ENCODE measurements at regions not wholly inside any gene's neighbourhood (a gene's known extent, or its start where the extent isn't known, plus 50 kb on each side); places are given as distances from the start of the nearest gene placed in this dataset.
"Not testable (repeated sequence)": the region's sequence is repeated elsewhere in the genome, so short reads cannot be mapped to it uniquely, and the experiment has no call there.

GRCh38 chr6:119672725-119673124, 323.2 kb upstream of the MAN1A1 start:
- no peak for TF ChIP-seq CTCF (IDR thresholded peaks at IDR 0.05; ENCODE audit: unreplicated experiment)
- H3K27ac Mint-ChIP-seq (ENCODE audit: low read depth, unreplicated experiment), result no peak overlapping the region
- no peaks in the 10 kb centered on the region for H3K9me3 Mint-ChIP-seq (ENCODE audit: unreplicated experiment)
- no peaks in the 10 kb centered on the region for H3K36me3 Mint-ChIP-seq (ENCODE audit: insufficient read depth, unreplicated experiment)
- BruUV-seq (replicated peaks), result no TSS peak
- no peak overlapping the region for H3K4me3 Mint-ChIP-seq (ENCODE audit: unreplicated experiment)
- DNase-seq (ENCODE audit: unreplicated experiment), result no peak
- POLR2A ChIA-PET, result no interaction called here
- no peaks in the 10 kb centered on the region for H3K4me1 Mint-ChIP-seq (ENCODE audit: insufficient read depth, unreplicated experiment)
- no peaks in the 10 kb centered on the region for H3K27me3 Mint-ChIP-seq (ENCODE audit: insufficient read depth, unreplicated experiment)
- CTCF ChIA-PET, result no interaction called here
- intact Hi-C loops (cut with micrococcal nuclease), result no loop called here

GRCh38 chr6:119671105-119671504, 321.5 kb upstream of the MAN1A1 start:
- H3K27me3 Mint-ChIP-seq (ENCODE audit: insufficient read depth, unreplicated experiment), result no peaks in the 10 kb centered on the region
- H3K4me3 Mint-ChIP-seq (ENCODE audit: unreplicated experiment), result no peak overlapping the region
- DNase-seq (ENCODE audit: unreplicated experiment), result no peak
- H3K9me3 Mint-ChIP-seq (ENCODE audit: unreplicated experiment), result no peaks in the 10 kb centered on the region
- H3K36me3 Mint-ChIP-seq (ENCODE audit: insufficient read depth, unreplicated experiment), result no peaks in the 10 kb centered on the region
- H3K27ac Mint-ChIP-seq (ENCODE audit: low read depth, unreplicated experiment), result no peak overlapping the region
- no TSS peak for BruUV-seq (replicated peaks)
- no peak for TF ChIP-seq CTCF (IDR thresholded peaks at IDR 0.05; ENCODE audit: unreplicated experiment)
- intact Hi-C loops (cut with micrococcal nuclease), result no loop called here
- CTCF ChIA-PET, result interaction anchor here (0.7 kb wide), 1 partner anchor 14 kb away, joined by 3 read pairs; no protein-coding TSS in a partner anchor
- POLR2A ChIA-PET, result no interaction called here
- no peaks in the 10 kb centered on the region for H3K4me1 Mint-ChIP-seq (ENCODE audit: insufficient read depth, unreplicated experiment)

- Mint-ChIP-seq H3K27me3 (ENCODE audit: insufficient read depth, unreplicated experiment) (no peaks in the 10 kb centered on the region), H3K36me3 (ENCODE audit: insufficient read depth, unreplicated experiment) (no peaks in the 10 kb centered on the region), H3K4me1 (ENCODE audit: insufficient read depth, unreplicated experiment) (no peaks in the 10 kb centered on the region), H3K4me3 (ENCODE audit: unreplicated experiment) (no peak overlapping the region), H3K27ac (ENCODE audit: low read depth, unreplicated experiment) (no peak overlapping the region), H3K9me3 (ENCODE audit: unreplicated experiment) (no peaks in the 10 kb centered on the region)
- ChIA-PET CTCF (no interaction called here), POLR2A (no interaction called here)
- TF ChIP-seq CTCF (IDR thresholded peaks at IDR 0.05; ENCODE audit: unreplicated experiment), result no peak
- no peak for DNase-seq (ENCODE audit: unreplicated experiment)
- BruUV-seq (replicated peaks), result no TSS peak
- intact Hi-C loops (cut with micrococcal nuclease), result no loop called here
Observed at GRCh38 chr6:119669221-119669620, 319.7 kb upstream of the MAN1A1 start.

- H3K9me3 Mint-ChIP-seq (ENCODE audit: unreplicated experiment); intact Hi-C loops (cut with micrococcal nuclease); H3K27me3 Mint-ChIP-seq (ENCODE audit: insufficient read depth, unreplicated experiment); H3K27ac Mint-ChIP-seq (ENCODE audit: low read depth, unreplicated experiment); DNase-seq (ENCODE audit: unreplicated experiment); H3K36me3 Mint-ChIP-seq (ENCODE audit: insufficient read depth, unreplicated experiment); POLR2A ChIA-PET; H3K4me1 Mint-ChIP-seq (ENCODE audit: insufficient read depth, unreplicated experiment); H3K4me3 Mint-ChIP-seq (ENCODE audit: unreplicated experiment); BruUV-seq (replicated peaks): not testable (repeated sequence)
- CTCF ChIA-PET, result interaction anchor here (0.6 kb wide), 1 partner anchor 8 kb away, joined by 4 read pairs; no protein-coding TSS in a partner anchor
Observed at GRCh38 chr6:119665432-119665831, 315.9 kb upstream of the MAN1A1 start.

GRCh38 chr6:119661628-119662027, 312.1 kb upstream of the MAN1A1 start:
- no peaks in the 10 kb centered on the region for H3K9me3 Mint-ChIP-seq (ENCODE audit: unreplicated experiment)
- no TSS peak for BruUV-seq (replicated peaks)
- no peaks in the 10 kb centered on the region for H3K27me3 Mint-ChIP-seq (ENCODE audit: insufficient read depth, unreplicated experiment)
- no peaks in the 10 kb centered on the region for H3K4me1 Mint-ChIP-seq (ENCODE audit: insufficient read depth, unreplicated experiment)
- ChIA-PET POLR2A (no interaction called here), CTCF (interaction anchor here (0.6 kb wide), 1 partner anchor 317 kb away, joined by 3 read pairs; no protein-coding TSS in a partner anchor)
- no peak for TF ChIP-seq CTCF (IDR thresholded peaks at IDR 0.05; ENCODE audit: unreplicated experiment)
- intact Hi-C loops (cut with micrococcal nuclease), result no loop called here
- DNase-seq (ENCODE audit: unreplicated experiment), result no peak
- no peaks in the 10 kb centered on the region for H3K36me3 Mint-ChIP-seq (ENCODE audit: insufficient read depth, unreplicated experiment)
- H3K4me3 Mint-ChIP-seq (ENCODE audit: unreplicated experiment), result no peak overlapping the region
- H3K27ac Mint-ChIP-seq (ENCODE audit: low read depth, unreplicated experiment), result no peak overlapping the region
